ENCODE measurements at regions not wholly inside any gene's neighbourhood (a gene's known extent, or its start where the extent isn't known, plus 50 kb on each side); places are given as distances from the start of the nearest gene placed in this dataset.
"Not testable (repeated sequence)": the region's sequence is repeated elsewhere in the genome, so short reads cannot be mapped to it uniquely, and the experiment has no call there.

- no peak for DNase-seq
- Mint-ChIP-seq H3K9me3 (peaks cover 4% of the 10 kb centered on the region), H3K4me1 (ENCODE audit: low read depth) (no peaks in the 10 kb centered on the region), H3K27ac (no peak overlapping the region), H3K4me3 (no peak overlapping the region), H3K27me3 (peaks cover 13% of the 10 kb centered on the region), H3K36me3 (ENCODE audit: low read depth) (no peaks in the 10 kb centered on the region)
- ATAC-seq = no peak
- CTCF ChIA-PET = no interaction called here
- POLR2A ChIA-PET = no interaction called here
- intact Hi-C loops (cut with micrococcal nuclease) = no loop called here
- TF ChIP-seq CTCF (IDR thresholded peaks at IDR 0.05) = no peak
These were observed 105.3 kb downstream of the PRDM13 start for GRCh38 chr6:99711925-99712324.

GRCh38 chr6:99712519-99712918 lies 105.9 kb downstream of the PRDM13 start:
- CTCF ChIA-PET = no interaction called here
- POLR2A ChIA-PET = no interaction called here
- no peak overlapping the region for H3K4me3 Mint-ChIP-seq
- no peak for TF ChIP-seq CTCF (IDR thresholded peaks at IDR 0.05)
- H3K9me3 Mint-ChIP-seq = peaks cover 4% of the 10 kb centered on the region
- peaks cover 15% of the 10 kb centered on the region for H3K27me3 Mint-ChIP-seq
- DNase-seq = no peak
- no peaks in the 10 kb centered on the region for H3K4me1 Mint-ChIP-seq (ENCODE audit: low read depth)
- intact Hi-C loops (cut with micrococcal nuclease) = no loop called here
- no peak overlapping the region for H3K27ac Mint-ChIP-seq
- H3K36me3 Mint-ChIP-seq (ENCODE audit: low read depth) = no peaks in the 10 kb centered on the region
- no peak for ATAC-seq

GRCh38 chr6:99722043-99722442 lies 115.4 kb downstream of the PRDM13 start:
- POLR2A ChIA-PET; H3K27ac Mint-ChIP-seq; H3K4me1 Mint-ChIP-seq (ENCODE audit: low read depth); CTCF ChIA-PET; intact Hi-C loops (cut with micrococcal nuclease); ATAC-seq; H3K9me3 Mint-ChIP-seq; H3K36me3 Mint-ChIP-seq (ENCODE audit: low read depth); DNase-seq; H3K4me3 Mint-ChIP-seq: not testable (repeated sequence)
- peaks cover 33% of the 10 kb centered on the region for H3K27me3 Mint-ChIP-seq

- intact Hi-C loops (cut with micrococcal nuclease); H3K9me3 Mint-ChIP-seq; ATAC-seq; H3K4me3 Mint-ChIP-seq; POLR2A ChIA-PET; DNase-seq; H3K4me1 Mint-ChIP-seq (ENCODE audit: low read depth); H3K27ac Mint-ChIP-seq; H3K36me3 Mint-ChIP-seq (ENCODE audit: low read depth): not testable (repeated sequence)
- CTCF ChIA-PET = interaction anchor here (1.4 kb wide), 1 partner anchor 16 kb away, joined by 3 read pairs; no protein-coding TSS in a partner anchor
- peaks cover 12% of the 10 kb centered on the region for H3K27me3 Mint-ChIP-seq
These were observed 123.6 kb downstream of the PRDM13 start for GRCh38 chr6:99730237-99730636.

GRCh38 chr6:99736302-99736701 lies 129.7 kb downstream of the PRDM13 start:
- Mint-ChIP-seq H3K36me3 (ENCODE audit: low read depth) (no peaks in the 10 kb centered on the region), H3K4me1 (ENCODE audit: low read depth) (no peaks in the 10 kb centered on the region), H3K27me3 (peaks cover 20% of the 10 kb centered on the region), H3K9me3 (no peaks in the 10 kb centered on the region), H3K27ac (no peak overlapping the region), H3K4me3 (no peak overlapping the region)
- no peak for TF ChIP-seq CTCF (IDR thresholded peaks at IDR 0.05)
- ChIA-PET CTCF (interaction anchor here (0.7 to 3.7 kb wide), 5 partner anchors 148 to 406 kb away, joined by 3 to 18 read pairs (median 4); no protein-coding TSS in a partner anchor), POLR2A (no interaction called here)
- DNase-seq = peak; percentile 7
- ATAC-seq = peak; percentile 55
- intact Hi-C loops (cut with micrococcal nuclease) = no loop called here

- no peak for ATAC-seq
- Mint-ChIP-seq H3K36me3 (ENCODE audit: low read depth) (no peaks in the 10 kb centered on the region), H3K4me1 (ENCODE audit: low read depth) (no peaks in the 10 kb centered on the region), H3K27ac (no peak overlapping the region), H3K27me3 (peaks cover 25% of the 10 kb centered on the region), H3K4me3 (no peak overlapping the region), H3K9me3 (no peaks in the 10 kb centered on the region)
- intact Hi-C loops (cut with micrococcal nuclease) = no loop called here
- POLR2A ChIA-PET = no interaction called here
- no peak for DNase-seq
- CTCF ChIA-PET = interaction anchor here (1.1 to 2.0 kb wide), 2 partner anchors 11 to 151 kb away, joined by 5 to 7 read pairs; no protein-coding TSS in a partner anchor
- TF ChIP-seq CTCF (IDR thresholded peaks at IDR 0.05) = no peak
These were observed 132.9 kb downstream of the PRDM13 start for GRCh38 chr6:99739526-99739925.

Measured in activated CD8-positive, alpha-beta T cell treated with anti-CD3 and anti-CD28 coated beads for 36 hours (primary cell).